OCI-LY3 (cell line): ENCODE measurements at regions not wholly inside any gene's neighbourhood (a gene's known extent, or its start where the extent isn't known, plus 50 kb on each side); places are given as distances from the start of the nearest gene placed in this dataset.

ENCODE experiments used
- H2AFZ ChIP-seq: fragments of 200-600, 300-600 bp; shearing (Covaris generic); 2 replicates; pipeline ENCODE4 v1.6.0; 2014; ENCODE audit warnings: antibody characterized with exemption, low read depth, low read length
- H3K27ac ChIP-seq: fragments of 200-600, 300-600 bp; sonication (generic); 2 replicates; pipeline ENCODE4 v1.5.1; 2014; ENCODE audit warnings: mild to moderate bottlenecking, low read length, moderate library complexity, mixed read lengths
- H3K27me3 ChIP-seq: fragments of 200-600, 300-600 bp; sonication (generic); 2 replicates; pipeline ENCODE4 v1.6.1; 2014; ENCODE audit warnings: low read depth, low read length, mixed read lengths
- H3K36me3 ChIP-seq: fragments of 200-600, 300-600 bp; sonication (generic); replicated peaks from 2 replicates; pipeline ENCODE3; 2014; ENCODE audit warnings: low read depth, low read length, mixed read lengths
- H3K4me1 ChIP-seq: fragments of 300-600, 200-600 bp; sonication (generic); 2 replicates; pipeline ENCODE4 v1.6.1; 2014; ENCODE audit warnings: low read length, mixed read lengths
- H3K4me2 ChIP-seq: fragments of 200-600, 300-600 bp; sonication (generic); 2 replicates; pipeline ENCODE4 v1.6.1; 2014; ENCODE audit warnings: low read length, mixed read lengths
- H3K4me3 ChIP-seq: fragments of 300-600, 200-600 bp; sonication (generic); 2 replicates; pipeline ENCODE4 v1.5.1; 2014; ENCODE audit warnings: antibody characterized with exemption, mild to moderate bottlenecking, low read length, moderate library complexity
- H3K79me2 ChIP-seq: fragments of 300-600, 200-600 bp; shearing (Covaris generic); 2 replicates; pipeline ENCODE4 v1.6.1; 2014; ENCODE audit warnings: mild to moderate bottlenecking, low read length, mixed read lengths
- H3K9ac ChIP-seq: fragments of 300-600, 200-600 bp; shearing (Covaris generic); 2 replicates; pipeline ENCODE4 v1.6.0; 2014; ENCODE audit warnings: mild to moderate bottlenecking, low read length, moderate library complexity
- H3K9me3 ChIP-seq: fragments of 200-600, 300-600 bp; shearing (Covaris generic); 2 replicates; pipeline ENCODE4 v1.6.1; 2014; ENCODE audit warnings: low read length, mixed read lengths; ENCODE audit not compliant: insufficient read depth
- H4K20me1 ChIP-seq: fragments of 200-600, 300-600 bp; sonication (generic); 2 replicates; pipeline ENCODE4 v1.6.1; 2016; ENCODE audit warnings: low read length, mixed read lengths; ENCODE audit not compliant: insufficient read depth
- CTCF ChIP-seq: fragments of 200-600, 300-600 bp; sonication (generic); IDR thresholded peaks from 2 replicates; pipeline ENCODE4 v1.5.1; 2014; ENCODE audit warnings: antibody characterized with exemption, low read length, low read depth
- EZH2phosphoT487 ChIP-seq: fragments of 200-600 bp; shearing (Covaris generic); IDR thresholded peaks from 2 replicates; pipeline ENCODE4 v1.6.1; 2018; ENCODE audit warnings: antibody characterized with exemption, mixed run types, low read depth

GRCh38 chr12:86721713-86722397, 465.7 kb upstream of the MGAT4C start:
- Histone ChIP-seq H4K20me1 (no peaks in the 10 kb centered on the region), H3K27me3 (no peaks in the 10 kb centered on the region), H3K79me2 (no peaks in the 10 kb centered on the region), H2AFZ (no peak overlapping the region), H3K4me3 (no peak overlapping the region), H3K9me3 (no peaks in the 10 kb centered on the region), H3K9ac (no peak overlapping the region), H3K4me1 (no peaks in the 10 kb centered on the region), H3K27ac (no peak overlapping the region), H3K36me3 (no peaks in the 10 kb centered on the region), H3K4me2 (no peak overlapping the region)
- TF ChIP-seq CTCF (no peak), EZH2phosphoT487 (no peak)

- H3K4me1 ChIP-seq, result no peaks in the 10 kb centered on the region
- no peak overlapping the region for H3K9ac ChIP-seq
- no peaks in the 10 kb centered on the region for H3K36me3 ChIP-seq
- H2AFZ ChIP-seq, result no peak overlapping the region
- no peak overlapping the region for H3K4me2 ChIP-seq
- no peaks in the 10 kb centered on the region for H3K9me3 ChIP-seq
- H3K27me3 ChIP-seq, result no peaks in the 10 kb centered on the region
- no peaks in the 10 kb centered on the region for H4K20me1 ChIP-seq
- H3K79me2 ChIP-seq, result no peaks in the 10 kb centered on the region
- no peak for TF ChIP-seq EZH2phosphoT487
- no peak for TF ChIP-seq CTCF
- no peak overlapping the region for H3K27ac ChIP-seq
- no peak overlapping the region for H3K4me3 ChIP-seq
These were observed 463.2 kb upstream of the MGAT4C start for GRCh38 chr12:86719381-86719780.

GRCh38 chr12:86713121-86713520, 456.9 kb upstream of the MGAT4C start:
- Histone ChIP-seq H3K9ac (no peak overlapping the region), H3K27ac (no peak overlapping the region), H3K4me3 (no peak overlapping the region), H3K36me3 (no peaks in the 10 kb centered on the region), H3K4me1 (0 out of 2 replicates have a peak, but pooled peaks cover 3% of the 10 kb centered on the region), H3K9me3 (no peaks in the 10 kb centered on the region), H3K27me3 (no peaks in the 10 kb centered on the region), H4K20me1 (no peaks in the 10 kb centered on the region), H3K79me2 (no peaks in the 10 kb centered on the region), H2AFZ (no peak overlapping the region), H3K4me2 (no peak overlapping the region)
- TF ChIP-seq CTCF (no peak), EZH2phosphoT487 (no peak)

- no peaks in the 10 kb centered on the region for H3K79me2 ChIP-seq
- no peaks in the 10 kb centered on the region for H3K36me3 ChIP-seq
- H2AFZ ChIP-seq, result no peak overlapping the region; the same call in 1 of the 2 replicates
- H3K4me1 ChIP-seq, result 0 out of 2 replicates have a peak, but pooled peaks cover 3% of the 10 kb centered on the region
- H3K27ac ChIP-seq, result no peak overlapping the region
- no peak overlapping the region for H3K4me2 ChIP-seq
- H3K9me3 ChIP-seq, result no peaks in the 10 kb centered on the region
- H4K20me1 ChIP-seq, result no peaks in the 10 kb centered on the region
- no peak overlapping the region for H3K4me3 ChIP-seq
- no peak overlapping the region for H3K9ac ChIP-seq
- TF ChIP-seq EZH2phosphoT487 (no peak), CTCF (no peak)
- no peaks in the 10 kb centered on the region for H3K27me3 ChIP-seq
These were observed 456.2 kb upstream of the MGAT4C start for GRCh38 chr12:86712425-86712843.
